Stimulated activated CD8-positive, alpha-beta memory T cell treated with anti-CD3 and anti-CD28 coated beads, Interleukin-12 subunit alpha, Interleukin-12 subunit beta, amount 100 ng/mL, for 24 hours (primary cell): ENCODE measurements at regions not wholly inside any gene's neighbourhood (a gene's known extent, or its start where the extent isn't known, plus 50 kb on each side); places are given as distances from the start of the nearest gene placed in this dataset.
"Not testable (repeated sequence)": the region's sequence is repeated elsewhere in the genome, so short reads cannot be mapped to it uniquely, and the experiment has no call there.

Experiments used
- DNase-seq: peaks from one replicate; pipeline ENCODE4 v3.0.0-alpha.2; 2020; ENCODE audit errors: extremely low read depth

DNA sequence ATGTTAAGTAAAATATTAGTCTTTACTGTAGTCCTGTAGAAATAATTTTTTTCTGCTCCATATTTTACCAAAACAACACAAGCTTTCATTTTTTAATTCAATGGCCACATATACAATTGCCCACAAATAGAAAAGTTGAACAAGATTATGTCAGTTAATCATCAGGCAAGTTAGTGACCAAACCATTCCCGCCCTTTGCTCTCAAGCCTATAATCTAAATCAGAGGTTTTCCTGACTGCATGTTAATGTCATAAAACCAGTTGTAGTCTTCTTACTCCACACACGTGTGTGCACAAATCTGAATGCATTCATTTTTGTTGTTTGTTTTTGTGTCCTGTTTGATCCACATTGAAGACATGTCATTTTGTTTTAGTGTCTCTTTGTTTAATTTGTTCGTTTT, 1357.7 kb upstream of the GJE1 start:
- DNase-seq: no peak

DNA sequence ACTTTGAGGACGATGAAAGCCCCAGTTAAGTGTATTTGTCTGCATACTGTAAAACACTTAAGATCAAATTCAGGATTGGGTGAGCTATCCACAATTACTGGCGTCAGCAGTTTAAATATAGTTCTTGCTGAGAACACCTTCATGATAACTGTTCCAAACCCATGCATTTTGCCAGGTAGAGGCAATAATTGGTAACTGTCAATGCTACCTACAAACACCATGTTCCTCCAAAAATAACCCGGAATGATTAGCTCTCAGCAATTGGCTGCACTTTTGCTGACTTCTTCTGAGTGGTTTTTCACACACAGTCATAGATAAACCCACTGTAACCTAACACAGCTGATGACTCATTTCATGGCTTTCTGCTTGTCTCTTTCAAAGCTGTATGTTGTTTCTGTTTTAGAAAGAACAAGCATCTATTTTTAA, 1358.6 kb upstream of the GJE1 start:
- no peak for DNase-seq

DNA sequence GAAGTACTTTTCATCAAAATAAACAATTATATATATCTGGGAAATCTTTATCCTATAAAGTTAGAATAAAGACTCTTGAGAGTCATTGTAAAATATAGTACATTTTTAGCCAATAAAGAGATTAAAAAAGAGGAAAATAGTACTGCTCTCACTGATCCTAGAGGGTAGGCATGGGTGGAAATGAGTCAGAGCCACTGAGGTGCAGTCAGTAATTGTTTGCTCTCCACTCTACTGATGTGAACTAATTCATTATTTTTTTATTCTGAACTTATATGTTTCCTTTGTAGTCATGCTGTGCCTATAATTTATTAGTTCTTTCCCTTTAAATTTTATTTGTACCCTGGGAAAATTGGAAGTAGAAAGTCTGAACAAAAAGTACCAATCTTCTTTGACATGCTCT, 1359.4 kb upstream of the GJE1 start:
- no peak for DNase-seq

DNA sequence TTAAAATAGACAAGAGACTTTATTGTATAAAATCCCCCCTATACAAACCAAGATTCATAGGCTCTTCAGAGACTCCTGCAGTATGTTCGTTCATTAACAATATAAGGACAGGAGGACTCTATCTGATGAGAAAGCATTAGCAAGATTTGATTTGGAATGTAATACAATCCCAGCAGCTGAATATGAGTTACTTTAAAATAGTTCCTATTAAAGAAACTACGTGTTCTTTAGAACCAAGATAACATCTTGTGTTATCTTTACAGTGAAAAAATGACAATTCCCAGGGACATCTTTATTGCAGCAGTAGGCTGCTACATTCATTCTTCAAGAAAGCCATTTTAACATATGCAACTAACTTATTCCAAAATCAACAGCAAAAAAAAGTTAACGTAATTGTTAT, 1360.1 kb upstream of the GJE1 start:
- DNase-seq: no peak

DNA sequence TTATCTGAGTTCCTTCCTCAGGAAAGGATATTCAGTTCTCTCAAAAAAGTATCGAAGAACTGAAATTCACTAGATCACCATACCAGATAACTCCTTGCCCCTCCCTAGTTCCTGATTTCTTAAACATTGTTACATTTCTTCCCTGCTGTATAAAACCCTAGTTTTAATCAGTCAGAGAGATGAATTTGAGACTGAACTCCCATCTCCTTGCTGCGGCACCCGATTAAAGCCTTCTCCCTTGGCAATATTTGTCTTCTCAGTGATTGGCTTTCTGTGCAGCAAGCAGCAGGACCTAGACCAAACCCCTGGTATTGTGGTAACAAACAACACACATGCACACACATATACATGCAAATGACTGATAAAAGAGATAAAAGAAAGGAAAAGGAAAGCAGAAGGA, 1364.6 kb upstream of the GJE1 start:
- no peak for DNase-seq

DNA sequence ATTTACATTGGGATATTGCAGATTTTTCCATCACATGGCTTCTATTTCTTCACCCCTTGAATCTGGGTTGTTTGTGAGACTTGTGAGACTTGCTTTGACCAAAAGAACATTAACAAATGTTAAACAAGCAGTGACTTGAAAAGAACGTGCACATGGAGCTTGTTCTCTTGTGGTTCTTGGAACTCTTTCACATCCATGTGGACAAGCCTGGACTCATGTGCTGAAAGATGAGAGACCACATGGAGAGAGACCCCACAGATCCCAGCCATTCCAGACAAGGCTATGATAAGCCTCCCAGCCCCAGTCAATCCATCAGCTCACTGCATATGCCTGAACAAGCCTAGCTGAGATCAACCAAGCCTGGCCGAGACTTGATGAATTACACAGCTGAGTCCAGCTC, 1365.7 kb upstream of the GJE1 start:
- no peak for DNase-seq

DNA sequence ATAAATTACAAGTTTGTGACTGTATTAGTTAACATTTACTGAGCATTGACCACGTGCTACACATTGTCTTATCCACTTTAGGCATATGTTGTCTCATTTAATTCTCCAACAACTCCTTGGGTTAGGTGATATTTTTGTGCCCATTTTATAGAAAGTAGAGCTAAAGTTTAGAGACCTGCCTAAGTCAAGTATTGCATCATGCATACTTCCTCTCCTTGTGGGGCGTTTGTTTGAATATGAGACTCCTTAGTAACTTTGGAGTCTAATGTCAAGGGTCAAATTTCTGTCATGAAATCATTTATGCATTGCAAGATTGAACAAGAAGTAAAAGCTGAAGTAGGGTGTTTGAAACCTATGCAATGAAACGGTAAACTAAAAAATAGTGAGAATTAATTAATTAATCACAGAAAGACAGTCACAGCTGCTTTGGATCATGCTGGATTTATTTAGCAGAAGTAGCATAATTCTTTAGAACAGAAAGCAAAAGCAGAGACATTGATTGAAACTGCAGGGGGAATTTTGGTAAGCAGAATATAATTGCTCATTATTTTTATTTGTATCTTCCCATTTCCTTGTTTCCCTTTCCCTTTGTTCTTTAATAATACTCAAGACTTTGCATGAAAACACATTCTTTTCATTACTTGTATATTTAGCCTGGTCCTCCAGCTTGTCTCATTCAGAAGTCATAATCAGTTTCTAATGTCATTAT, 1374.4 kb upstream of the GJE1 start:
- DNase-seq: no peak

DNA sequence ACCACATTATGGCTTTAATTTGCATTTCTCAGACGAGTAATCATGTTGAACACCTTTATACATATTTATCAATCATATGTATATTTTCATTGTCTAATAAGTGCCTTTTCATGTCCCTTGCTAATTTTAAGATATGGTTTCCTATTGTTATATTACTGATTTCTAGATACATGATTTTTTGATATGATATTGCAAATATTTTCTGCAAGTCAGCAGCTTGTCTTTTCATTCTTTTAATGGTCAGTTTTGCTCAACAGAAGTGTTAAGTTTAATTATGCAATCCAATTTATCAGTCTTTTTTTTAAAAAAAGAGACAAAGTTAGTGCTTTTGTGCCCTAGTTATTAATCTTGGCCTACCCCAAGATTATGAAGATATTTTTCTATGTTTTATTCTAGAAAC, 1377.8 kb upstream of the CITED2 start:
- no peak for DNase-seq

DNA sequence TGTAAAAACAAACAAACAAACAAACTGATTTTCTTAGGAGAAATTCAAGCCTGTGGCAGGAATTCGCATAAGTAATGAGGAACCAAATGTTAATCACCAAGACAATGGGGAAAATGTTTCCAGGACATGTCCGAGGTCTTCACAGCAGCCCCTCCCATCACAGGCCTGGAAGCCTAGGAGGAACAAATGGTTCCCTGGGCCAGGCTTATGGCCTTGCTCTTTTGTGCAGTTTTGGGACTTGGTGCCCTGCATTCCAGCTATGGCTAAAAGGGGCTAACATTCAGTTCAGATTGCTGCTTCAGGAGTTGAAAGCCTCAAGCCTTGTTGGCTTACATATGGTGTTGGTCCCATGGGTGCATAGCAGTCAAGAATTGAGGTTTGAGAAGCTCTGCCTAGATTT, 1372.7 kb upstream of the CITED2 start:
- DNase-seq: no peak

DNA sequence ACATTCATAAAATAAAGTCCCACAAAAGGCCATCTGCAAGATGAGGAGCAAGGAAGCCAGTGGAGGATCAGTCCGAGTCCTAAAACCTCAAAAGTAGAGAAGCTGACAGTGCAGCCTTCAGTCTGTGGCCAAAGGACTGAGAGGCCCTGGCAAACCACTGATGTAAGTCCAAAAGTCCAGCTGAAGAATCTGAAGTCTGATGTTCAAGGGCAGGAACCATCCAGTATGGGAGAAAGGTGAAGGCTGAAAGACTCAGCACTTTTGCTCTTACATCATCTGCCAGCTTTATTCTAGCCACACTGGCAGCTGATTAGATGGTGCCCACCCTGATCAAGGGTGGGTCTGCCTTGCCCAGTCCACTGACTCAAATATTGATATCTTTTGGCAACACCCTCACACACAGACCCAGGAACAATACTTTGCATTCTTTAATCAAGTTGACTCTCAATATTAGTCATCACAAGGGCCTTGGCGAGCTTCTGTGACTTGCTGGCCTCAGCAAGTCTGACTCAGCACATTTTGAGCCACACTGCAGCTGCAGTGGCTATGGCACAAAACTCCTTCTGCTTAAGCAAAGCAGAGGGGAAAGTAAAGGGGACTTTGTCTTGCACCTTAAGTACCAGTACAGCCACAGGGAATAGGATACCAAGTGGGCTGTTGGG, 1370.3 kb upstream of the CITED2 start:
- DNase-seq: no peak

DNA sequence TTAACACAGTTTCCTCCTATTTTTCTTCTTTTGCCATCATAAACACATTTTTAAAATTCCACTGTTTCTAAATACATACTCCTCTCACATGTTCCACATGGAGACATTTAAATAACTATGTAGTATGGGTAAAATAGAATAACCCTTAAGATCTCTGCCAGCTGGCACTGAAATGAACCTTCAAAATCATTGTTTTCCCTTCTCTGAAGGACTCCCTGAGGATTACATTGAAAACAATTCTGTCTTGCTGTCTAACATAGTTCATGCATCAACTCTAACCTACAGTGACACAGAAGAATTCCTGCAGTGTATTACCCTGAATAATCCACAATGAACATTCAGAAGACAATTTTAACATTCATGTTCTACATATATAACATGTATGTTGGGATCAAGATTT, 1361.8 kb upstream of the CITED2 start:
- DNase-seq: no peak

DNA sequence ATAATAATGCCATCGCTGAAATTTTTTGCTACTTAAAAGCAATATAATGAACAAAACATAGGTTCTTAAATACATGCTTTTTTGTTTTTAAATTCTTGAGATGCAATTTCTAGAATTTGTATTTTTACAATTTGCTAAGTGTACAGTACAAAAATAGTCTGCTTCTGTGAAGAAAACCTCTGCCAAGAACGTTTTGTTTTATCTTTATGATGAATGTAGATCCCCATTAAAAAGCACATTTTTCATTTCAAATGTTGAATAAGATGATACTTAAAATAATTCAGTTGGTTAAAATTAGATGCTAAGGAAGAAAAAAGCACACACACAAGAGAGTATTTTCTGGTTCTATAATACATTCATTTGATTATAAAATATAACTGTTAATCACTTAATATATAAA, 1358.5 kb upstream of the CITED2 start:
- no peak for DNase-seq

DNA sequence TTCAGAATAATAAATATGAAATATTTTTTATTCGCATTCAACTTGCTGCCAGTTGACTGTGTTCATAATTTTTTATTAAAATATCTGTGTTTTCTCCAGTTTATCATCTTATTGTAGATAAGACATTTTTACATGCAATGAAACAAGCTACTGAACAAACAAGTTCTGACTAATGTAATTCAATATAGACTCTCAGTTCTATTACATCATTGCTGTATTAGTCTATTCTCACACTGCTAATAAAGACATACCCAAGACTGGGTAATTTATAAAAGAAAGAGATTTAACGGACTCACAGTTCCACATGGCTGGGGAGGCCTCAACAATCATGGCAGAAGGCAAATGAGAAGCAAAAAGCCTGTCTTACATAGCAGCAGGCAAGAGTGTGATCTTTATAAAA, 1357.7 kb upstream of the CITED2 start:
- no peak for DNase-seq

DNA sequence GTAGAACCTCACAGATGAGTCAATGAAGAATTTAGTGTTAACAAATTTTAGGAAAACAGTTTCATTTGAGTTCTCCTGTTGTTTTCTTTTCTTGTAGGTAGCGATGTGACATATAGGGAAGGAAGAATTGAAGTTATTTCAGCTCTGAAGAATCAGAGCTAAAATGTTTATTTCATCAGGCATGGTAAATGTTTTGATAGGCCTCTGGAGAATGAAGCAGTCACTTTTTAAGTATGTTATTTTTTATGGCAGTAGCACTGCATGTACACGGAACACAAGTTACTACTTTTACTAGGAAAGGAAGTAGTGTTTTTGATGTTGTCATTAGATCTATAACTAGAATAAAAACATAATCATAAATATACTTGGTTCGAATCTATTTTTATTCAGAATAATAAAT, 1357.3 kb upstream of the CITED2 start:
- no peak for DNase-seq

DNA sequence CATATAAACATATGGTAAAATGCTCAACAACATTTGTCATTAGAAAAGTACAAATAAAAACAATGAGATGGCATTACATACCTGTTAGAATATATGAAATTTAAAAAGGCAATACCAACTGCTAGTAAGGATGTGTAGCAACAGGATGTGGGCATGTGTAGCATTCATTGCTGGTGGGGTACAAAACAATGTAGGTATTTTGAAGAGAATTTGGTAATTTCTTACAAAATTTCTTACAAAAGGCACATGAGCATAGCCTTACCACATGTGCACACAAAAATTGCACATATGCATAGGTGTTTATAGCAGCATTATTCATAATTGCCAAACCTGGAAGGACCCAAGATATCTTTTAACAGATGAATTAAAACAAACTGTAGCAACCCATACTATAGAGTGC, 1355.1 kb upstream of the CITED2 start:
- no peak for DNase-seq

DNA sequence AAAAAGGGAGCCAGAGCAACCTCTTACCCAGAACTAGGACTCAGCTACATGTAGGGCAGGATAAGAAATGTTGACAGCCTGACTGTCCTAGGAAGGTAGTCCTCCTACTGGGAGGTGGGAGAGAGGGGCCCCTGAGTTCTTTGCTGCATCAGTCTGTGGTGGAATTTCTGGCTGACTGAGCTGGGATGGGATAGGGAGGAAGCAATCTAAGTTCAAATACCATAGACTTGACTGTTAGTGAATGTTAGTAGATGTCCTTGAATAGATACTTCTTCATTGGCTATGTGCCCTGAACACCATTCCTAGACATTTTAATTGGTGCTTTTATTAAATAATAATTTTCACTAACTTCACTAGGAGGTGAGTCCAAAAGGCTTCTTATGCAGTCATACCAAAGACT, 1343.6 kb upstream of the CITED2 start:
- no peak for DNase-seq

DNA sequence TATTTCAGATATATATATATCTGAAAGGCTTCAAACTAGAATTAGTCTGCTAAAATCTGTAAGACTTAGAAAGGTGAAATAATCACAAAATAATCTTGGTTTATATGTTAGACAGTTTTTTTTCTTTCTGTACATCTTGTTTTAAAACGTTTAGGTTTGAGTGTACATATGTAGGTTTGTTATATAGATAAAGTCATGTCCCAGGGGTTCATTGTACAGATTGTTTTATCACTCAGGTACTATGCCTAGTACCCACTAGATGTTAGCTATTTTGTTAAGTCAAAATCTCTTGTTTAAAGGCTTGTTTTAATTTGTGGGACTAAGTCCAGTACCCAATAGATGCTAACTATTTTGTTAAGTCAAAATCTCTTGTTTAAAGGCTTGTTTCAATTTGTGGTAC, 1339.0 kb upstream of the CITED2 start:
- no peak for DNase-seq

DNA sequence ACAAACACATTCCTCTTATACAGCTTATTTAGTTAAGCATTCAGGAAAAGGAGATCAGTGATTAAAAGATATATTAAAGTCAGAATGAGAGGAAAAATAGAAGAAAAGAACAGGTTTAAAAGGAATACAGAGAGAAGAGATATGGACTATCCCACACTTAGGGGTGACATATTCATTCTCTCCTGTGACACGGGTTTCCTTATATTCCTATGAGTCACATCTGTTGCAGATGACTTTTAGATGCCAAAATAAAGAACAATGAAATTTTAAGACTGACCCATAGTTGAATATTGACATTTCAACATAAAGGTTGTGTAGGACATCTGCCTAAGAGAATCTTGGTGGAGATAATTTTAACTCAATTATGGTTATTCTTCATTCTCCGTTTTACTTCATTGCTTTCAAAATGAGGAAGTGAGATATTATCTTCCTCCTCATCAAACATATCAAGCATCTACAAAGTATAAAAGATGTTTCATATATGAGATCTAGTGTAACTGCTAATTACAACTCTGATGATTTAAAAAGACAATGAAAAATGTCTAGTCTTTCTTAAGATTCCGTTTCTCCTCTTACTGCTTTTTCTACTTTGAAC, 1336.7 kb upstream of the CITED2 start:
- no peak for DNase-seq

DNA sequence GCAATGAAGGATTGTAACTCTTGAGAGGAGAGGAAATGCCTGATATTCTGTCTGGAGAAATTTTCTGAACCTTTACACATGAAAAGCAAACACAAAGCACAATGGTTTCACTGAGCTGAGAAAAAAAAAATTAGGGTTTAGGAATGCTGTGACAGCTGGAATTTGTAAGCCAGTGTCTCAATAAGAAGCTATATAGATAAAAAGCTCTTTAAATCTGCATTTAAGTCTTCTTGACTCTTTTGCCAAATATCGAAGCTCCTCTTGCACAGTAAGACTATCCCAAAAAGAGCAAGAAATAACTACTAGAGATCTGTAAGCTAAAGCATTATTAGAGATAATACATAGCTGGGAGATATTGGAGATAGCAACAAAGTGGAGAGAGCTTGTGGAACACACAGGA, 1334.0 kb upstream of the CITED2 start:
- no peak for DNase-seq

DNA sequence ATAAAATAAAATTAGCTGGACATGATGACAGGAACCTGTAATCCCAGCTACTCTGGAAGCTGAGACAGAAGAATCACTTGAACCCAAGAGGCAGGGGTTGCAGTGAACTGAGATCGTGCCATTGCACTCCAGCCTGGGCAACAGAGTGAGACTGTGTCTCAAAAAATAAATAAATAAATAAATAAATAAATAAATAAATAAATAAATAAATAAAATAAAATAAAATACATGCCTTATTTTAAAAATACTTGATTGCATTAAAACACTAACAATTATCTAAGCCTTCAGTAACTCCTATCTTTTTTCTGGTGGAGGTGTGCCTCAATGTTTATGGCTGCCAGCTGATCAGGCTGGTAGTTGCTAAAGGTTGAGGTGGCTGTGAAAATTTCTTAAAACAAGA, 1329.6 kb upstream of the CITED2 start:
- DNase-seq: not testable (repeated sequence)

DNA sequence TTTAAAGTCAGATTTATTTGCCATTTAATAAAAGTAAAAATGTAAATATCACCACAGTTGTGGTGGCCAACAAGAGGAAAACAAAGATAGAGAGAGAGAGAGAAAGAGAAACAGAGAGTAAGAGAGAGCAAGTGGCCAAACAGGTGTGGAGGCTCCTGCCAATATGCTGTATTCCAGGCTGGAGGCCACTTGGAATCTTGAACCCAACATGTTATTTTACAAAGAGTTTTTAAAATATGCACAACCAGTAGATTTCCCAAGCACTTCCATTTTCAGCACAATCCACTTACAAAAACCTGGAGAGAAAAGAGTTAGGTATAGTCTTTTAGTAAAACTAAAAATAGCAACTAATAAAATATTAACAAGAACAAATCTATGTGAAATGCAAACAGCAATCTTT, 1323.1 kb upstream of the CITED2 start:
- DNase-seq: no peak

DNA sequence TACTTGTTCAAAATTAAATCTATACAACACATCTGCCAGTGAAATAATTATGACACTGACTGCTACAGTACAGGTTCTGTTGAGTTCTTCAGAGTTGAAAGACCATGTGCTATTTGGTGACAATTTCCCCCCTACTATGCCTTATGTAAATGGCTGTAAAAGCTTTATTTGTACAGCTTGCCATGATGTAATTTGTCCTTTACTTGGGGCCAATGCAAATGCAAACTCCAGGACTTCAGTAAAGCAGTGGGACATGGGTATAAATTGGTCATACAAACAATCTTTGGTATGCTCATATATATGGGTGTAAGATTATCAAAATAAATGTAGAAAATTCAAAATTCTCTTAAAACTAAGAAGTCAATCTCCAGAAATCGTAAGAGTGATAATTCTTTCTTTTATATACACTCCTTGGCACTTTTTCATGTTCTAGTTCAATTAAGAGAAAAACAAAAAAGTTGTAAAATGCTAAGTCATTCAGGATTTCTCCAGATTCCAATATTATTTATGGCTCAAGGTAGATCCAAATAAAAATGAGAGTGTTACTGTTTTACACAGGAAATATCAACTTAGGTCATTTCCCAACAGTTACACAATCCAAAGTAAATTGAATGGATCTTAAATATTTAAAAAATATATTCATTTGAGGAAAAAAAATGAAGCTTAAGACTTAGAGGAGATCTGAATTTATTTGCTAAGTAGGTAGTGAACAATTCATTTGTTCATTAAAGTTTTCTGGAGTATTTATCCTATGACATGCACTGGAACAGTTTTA, 1310.5 kb upstream of the CITED2 start:
- no peak for DNase-seq
